ENCODE measurements at regions not wholly inside any gene's neighbourhood (a gene's known extent, or its start where the extent isn't known, plus 50 kb on each side); places are given as distances from the start of the nearest gene placed in this dataset.

- TF ChIP-seq, protein P1, sequence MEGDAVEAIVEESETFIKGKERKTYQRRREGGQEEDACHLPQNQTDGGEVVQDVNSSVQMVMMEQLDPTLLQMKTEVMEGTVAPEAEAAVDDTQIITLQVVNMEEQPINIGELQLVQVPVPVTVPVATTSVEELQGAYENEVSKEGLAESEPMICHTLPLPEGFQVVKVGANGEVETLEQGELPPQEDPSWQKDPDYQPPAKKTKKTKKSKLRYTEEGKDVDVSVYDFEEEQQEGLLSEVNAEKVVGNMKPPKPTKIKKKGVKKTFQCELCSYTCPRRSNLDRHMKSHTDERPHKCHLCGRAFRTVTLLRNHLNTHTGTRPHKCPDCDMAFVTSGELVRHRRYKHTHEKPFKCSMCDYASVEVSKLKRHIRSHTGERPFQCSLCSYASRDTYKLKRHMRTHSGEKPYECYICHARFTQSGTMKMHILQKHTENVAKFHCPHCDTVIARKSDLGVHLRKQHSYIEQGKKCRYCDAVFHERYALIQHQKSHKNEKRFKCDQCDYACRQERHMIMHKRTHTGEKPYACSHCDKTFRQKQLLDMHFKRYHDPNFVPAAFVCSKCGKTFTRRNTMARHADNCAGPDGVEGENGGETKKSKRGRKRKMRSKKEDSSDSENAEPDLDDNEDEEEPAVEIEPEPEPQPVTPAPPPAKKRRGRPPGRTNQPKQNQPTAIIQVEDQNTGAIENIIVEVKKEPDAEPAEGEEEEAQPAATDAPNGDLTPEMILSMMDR (IDR thresholded peaks at IDR 0.05): no peak
- TF ChIP-seq POLR2AphosphoS5 (IDR thresholded peaks at IDR 0.05) (no peak), POLR2A (IDR thresholded peaks at IDR 0.05) (no peak), EP300 (IDR thresholded peaks at IDR 0.05) (no peak)
Observed at GRCh38 chr16:31810863-31811262, 62.7 kb upstream of the ZNF267 start.
